ENCODE measurements at regions not wholly inside any gene's neighbourhood (a gene's known extent, or its start where the extent isn't known, plus 50 kb on each side); places are given as distances from the start of the nearest gene placed in this dataset.
"Not testable (repeated sequence)": the region's sequence is repeated elsewhere in the genome, so short reads cannot be mapped to it uniquely, and the experiment has no call there.

DNA sequence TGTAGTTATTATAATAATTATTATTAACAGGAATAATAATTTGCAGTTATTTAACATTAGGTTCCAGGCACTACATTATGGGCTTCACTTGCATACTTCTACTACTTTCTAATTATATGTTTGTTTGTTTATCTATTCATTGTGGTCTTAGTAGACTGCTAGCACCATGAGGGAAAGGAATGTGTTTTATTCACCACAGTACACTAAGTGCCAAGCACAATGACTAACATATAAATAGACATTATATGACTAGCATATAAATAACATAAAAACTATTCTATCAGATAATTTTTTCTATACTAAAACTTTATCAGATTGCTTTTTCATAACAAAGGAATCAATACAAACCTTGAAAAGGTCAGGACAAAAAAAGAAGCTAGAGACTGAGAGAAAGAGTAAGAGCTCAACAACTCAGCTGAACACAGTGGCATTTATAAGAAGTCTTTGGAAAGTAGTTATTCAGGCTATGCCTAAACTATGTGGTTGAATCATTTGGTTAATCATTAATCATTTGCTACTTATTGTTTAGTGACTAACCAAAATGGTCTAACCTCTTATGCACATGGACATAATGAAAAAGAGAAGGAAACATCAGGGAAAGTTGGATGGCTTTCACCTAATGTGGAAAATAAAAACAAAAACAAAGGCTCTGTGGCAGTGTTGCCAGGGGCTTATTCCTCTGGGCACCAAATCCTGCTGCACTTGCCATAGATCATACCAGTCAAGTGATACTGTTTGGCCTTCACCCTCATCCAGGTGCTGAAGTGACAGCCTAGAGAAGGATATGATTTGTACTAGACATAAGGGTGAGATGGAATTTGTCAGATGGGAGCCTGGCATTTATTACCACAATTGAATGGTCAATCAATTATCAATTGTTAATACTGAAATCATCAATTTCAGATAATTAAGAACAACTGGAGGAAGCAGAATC lies 174.9 kb downstream of the ETAA1 start:
- DNase-seq, result no peak
- Histone ChIP-seq H3K36me3 (replicated peaks; ENCODE audit: control insufficient read depth, insufficient read depth, low read length) (no peaks in the 10 kb centered on the region), H3K27me3 (ENCODE audit: control insufficient read depth, insufficient read depth, low read length) (no peaks in the 10 kb centered on the region), H3K4me3 (ENCODE audit: insufficient read depth, low read depth, low read length) (no peak overlapping the region)

DNA sequence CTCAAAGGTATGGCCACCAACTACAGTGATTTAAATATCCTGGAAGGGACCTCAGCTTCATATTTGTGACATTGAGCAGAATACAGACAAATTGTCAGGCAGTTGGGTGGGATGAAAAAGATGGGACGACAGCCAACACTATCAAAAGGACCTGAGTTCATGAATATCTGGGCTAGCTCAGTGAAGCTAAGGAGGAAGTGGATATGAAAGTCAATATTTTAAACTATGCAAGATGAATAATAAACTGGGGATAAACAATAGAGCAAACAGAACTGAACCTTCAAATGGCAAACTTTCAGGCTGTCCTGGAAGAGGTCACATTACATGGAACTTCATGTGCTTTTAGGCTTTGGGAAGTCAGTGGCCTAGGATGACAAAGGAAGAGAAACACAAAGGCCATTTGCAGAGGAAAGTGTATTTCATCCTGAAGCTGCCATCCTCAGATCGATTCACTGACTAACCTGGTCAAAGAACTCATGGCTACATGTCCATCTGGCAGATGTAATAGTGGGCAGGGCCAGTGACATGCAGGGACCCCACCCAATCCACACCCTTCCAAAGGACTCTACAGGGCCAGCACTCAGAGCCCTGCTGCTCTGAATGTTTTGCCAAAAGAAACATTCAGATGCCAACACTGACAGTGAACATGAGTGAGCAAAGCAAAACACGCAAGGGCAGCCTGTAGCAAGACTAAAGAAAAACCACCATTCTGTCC lies 175.7 kb downstream of the ETAA1 start:
- no peaks in the 10 kb centered on the region for H3K36me3 ChIP-seq (replicated peaks; ENCODE audit: control insufficient read depth, insufficient read depth, low read length)
- no peak overlapping the region for H3K4me3 ChIP-seq (ENCODE audit: insufficient read depth, low read depth, low read length)
- H3K27me3 ChIP-seq (ENCODE audit: control insufficient read depth, insufficient read depth, low read length), result no peaks in the 10 kb centered on the region
- no peak for DNase-seq

DNA sequence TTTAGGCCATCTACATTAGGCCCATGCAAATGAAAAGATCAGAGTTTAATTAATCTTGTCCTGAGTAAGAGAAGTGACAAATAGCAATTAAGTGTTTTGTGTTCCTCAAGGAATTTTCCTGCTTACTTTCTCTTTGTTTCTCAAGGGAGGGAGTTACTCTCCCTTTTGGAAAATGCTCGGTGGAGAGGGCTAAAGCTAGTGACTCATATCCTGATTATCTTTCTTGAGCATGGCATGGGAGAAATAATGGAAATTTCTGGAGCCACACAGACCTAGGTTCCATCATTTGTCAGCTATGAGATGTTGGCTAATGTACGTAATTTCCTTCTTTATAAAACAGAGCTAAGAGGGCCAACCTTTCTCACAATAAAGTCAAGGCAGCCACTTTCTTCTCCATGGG lies 177.1 kb downstream of the ETAA1 start:
- no peaks in the 10 kb centered on the region for H3K36me3 ChIP-seq (replicated peaks; ENCODE audit: control insufficient read depth, insufficient read depth, low read length)
- H3K4me3 ChIP-seq (ENCODE audit: insufficient read depth, low read depth, low read length), result no peak overlapping the region
- no peak for DNase-seq
- no peaks in the 10 kb centered on the region for H3K27me3 ChIP-seq (ENCODE audit: control insufficient read depth, insufficient read depth, low read length)

DNA sequence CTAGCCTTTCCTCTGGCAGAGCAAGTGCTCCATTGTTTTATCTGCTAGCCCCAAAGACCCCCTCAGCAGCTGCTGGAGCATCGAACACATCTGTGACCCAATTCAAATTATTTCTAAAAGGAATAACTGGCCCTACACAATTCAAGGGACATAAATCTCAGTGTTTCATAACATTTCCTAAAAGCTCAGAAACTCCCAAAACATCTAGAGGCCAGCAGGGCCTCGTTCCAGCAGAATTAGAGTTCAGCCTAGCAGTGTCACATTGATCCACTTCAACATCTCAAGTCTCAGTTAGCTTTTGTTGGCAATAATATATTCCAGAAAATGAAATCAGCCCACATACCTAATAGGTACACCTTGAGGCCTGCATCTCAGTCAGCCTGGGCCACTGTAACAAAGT lies 179.1 kb downstream of the ETAA1 start:
- Histone ChIP-seq H3K36me3 (replicated peaks; ENCODE audit: control insufficient read depth, insufficient read depth, low read length) (no peaks in the 10 kb centered on the region), H3K4me3 (ENCODE audit: insufficient read depth, low read depth, low read length) (no peak overlapping the region), H3K27me3 (ENCODE audit: control insufficient read depth, insufficient read depth, low read length) (no peaks in the 10 kb centered on the region)
- DNase-seq, result no peak

DNA sequence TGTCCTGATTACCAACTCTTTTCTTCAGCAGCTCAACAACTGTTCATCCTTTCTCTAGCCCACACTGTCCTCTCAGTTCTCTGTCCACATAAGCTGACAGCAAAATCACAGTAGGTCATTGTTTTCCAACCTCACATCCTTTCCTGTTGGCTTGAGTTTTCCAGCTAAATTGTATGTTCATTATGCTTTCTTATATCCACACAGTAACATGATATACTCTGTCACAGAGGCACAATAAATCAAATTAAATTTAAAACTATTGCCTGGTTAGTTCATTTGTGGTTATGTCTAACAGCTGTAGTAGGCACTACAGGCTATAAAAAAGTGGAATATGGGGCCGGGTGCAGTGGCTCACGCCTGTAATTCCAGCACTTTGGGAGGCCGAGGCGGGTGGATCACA lies 179.9 kb downstream of the ETAA1 start:
- Histone ChIP-seq H3K27me3 (ENCODE audit: control insufficient read depth, insufficient read depth, low read length) (no peaks in the 10 kb centered on the region), H3K36me3 (replicated peaks; ENCODE audit: control insufficient read depth, insufficient read depth, low read length) (no peaks in the 10 kb centered on the region), H3K4me3 (ENCODE audit: insufficient read depth, low read depth, low read length) (no peak overlapping the region)
- DNase-seq, result no peak

DNA sequence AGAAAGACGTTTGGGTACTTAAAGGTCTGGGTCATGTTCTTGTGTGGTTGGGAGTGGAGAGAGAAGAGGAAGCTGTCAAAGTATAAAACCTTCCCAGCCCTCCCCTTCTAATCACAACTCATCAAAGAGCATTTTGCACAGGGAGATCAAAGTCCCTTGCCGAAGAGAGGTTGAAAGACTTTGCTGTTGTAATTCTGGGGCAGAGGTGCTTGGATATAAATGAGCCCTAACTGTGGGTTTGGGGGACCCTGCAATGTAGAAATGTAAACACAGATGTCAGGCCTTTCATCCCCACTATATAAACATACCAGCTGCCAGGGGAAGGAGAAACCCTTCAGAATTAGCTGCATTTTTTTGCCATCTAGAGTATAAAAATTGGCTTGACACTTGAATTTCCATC lies 182.1 kb downstream of the ETAA1 start:
- no peak overlapping the region for H3K4me3 ChIP-seq (ENCODE audit: insufficient read depth, low read depth, low read length)
- H3K27me3 ChIP-seq (ENCODE audit: control insufficient read depth, insufficient read depth, low read length), result no peaks in the 10 kb centered on the region
- H3K36me3 ChIP-seq (replicated peaks; ENCODE audit: control insufficient read depth, insufficient read depth, low read length), result no peaks in the 10 kb centered on the region
- no peak for DNase-seq

DNA sequence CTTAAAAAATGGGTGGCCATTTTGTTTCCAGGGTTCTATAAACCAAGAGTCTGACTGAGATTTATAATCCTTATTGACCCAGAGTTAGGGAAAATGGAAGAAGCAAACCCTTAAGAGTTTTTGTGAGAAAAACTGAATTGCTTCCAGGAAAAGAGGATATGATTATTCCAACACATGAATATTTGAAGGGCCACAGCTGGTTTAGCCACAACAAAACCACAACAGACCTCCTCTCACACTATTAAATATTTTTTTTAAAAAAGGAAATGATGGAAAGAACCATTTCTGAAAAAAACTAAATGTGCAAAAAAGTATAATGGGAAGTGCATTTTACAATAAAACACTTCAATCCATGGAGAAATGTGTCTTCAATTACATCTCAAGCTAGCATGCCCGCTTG lies 182.7 kb downstream of the ETAA1 start:
- no peaks in the 10 kb centered on the region for H3K36me3 ChIP-seq (replicated peaks; ENCODE audit: control insufficient read depth, insufficient read depth, low read length)
- no peak overlapping the region for H3K4me3 ChIP-seq (ENCODE audit: insufficient read depth, low read depth, low read length)
- H3K27me3 ChIP-seq (ENCODE audit: control insufficient read depth, insufficient read depth, low read length), result no peaks in the 10 kb centered on the region
- no peak for DNase-seq

DNA sequence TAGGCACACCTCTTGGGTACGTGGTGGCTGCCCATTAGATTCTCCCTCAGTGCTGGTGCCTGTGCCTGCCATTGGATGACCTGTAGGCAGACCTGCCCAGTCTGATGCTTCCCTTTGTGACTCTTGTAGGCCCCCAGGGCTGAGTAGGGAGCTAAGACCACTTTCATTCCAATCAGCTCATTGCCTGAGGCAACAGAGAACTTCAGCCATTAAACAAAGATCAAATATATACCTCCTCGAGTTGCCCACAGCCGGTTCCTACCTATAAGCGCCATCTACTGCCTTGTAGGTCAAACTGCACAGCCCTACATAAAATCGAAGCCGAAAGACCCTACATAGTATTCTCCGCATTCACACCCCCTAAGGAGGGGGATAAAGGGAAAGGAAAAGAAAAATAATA lies 184.6 kb downstream of the ETAA1 start:
- H3K27me3 ChIP-seq (ENCODE audit: control insufficient read depth, insufficient read depth, low read length), result no peaks in the 10 kb centered on the region
- DNase-seq, result peak; percentile 26
- no peaks in the 10 kb centered on the region for H3K36me3 ChIP-seq (replicated peaks; ENCODE audit: control insufficient read depth, insufficient read depth, low read length)
- no peak overlapping the region for H3K4me3 ChIP-seq (ENCODE audit: insufficient read depth, low read depth, low read length)

DNA sequence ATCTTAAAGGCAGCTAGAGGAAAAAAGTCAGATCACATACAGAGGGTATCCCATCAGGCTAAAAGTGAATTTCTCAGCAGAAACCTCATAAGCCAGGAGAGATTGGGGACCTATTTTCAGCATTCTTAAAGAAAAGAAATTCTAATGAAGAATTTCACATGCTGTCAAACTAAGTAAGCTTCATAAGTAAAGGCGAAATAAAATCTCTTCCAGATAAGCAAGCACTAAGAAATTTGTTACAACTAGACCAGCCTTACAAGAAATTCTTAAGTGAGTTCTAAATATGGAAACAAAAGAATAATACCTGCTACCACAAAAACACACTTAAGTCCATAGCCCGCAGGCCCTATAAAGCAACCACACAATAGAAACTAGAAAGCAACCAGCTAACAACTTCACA lies 186.1 kb downstream of the ETAA1 start:
- no peaks in the 10 kb centered on the region for H3K27me3 ChIP-seq (ENCODE audit: control insufficient read depth, insufficient read depth, low read length)
- H3K4me3 ChIP-seq (ENCODE audit: insufficient read depth, low read depth, low read length), result no peak overlapping the region
- no peaks in the 10 kb centered on the region for H3K36me3 ChIP-seq (replicated peaks; ENCODE audit: control insufficient read depth, insufficient read depth, low read length)
- DNase-seq, result no peak

DNA sequence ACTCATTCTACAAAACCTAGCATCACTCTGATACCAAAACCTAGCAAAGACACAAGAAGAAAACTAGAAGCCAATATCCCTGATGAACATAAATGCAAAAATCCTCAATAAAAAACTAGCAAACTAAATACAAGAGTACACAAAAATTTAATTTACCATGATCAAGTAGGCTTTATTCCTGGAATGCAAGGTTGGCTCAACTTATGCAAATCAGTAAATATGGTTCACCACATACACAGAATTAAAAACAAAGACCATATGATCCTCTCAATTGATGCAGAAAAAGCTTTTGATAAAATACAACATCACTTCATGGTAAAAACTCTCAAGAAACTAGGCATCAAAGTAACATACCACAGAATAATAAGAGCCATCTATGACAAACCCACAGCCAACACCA lies 188.3 kb downstream of the ETAA1 start:
- Histone ChIP-seq H3K4me3 (ENCODE audit: insufficient read depth, low read depth, low read length) (no peak overlapping the region), H3K27me3 (ENCODE audit: control insufficient read depth, insufficient read depth, low read length) (no peaks in the 10 kb centered on the region), H3K36me3 (replicated peaks; ENCODE audit: control insufficient read depth, insufficient read depth, low read length) (no peaks in the 10 kb centered on the region)
- DNase-seq, result no peak

DNA sequence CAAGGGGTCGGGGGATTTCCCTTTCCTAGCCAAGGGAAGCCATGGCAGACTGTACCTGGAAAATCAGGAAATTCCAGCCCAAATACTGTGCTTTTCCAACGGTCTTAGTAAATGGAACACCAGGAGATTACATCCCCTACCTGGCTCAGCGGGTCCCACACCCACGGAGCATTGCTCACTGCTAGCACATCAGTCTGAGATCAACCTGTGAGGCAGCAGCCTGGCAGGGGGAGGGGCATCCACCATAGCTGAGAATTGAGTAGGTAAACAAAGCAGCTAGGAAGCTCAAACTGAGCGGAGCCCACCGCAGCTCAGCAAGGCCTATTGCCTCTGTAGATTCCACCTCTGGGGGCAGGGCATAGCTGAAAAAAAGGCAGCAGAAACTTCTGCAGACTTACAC lies 192.0 kb downstream of the ETAA1 start:
- not testable (repeated sequence) for H3K4me3 ChIP-seq (ENCODE audit: insufficient read depth, low read depth, low read length); H3K36me3 ChIP-seq (replicated peaks; ENCODE audit: control insufficient read depth, insufficient read depth, low read length); DNase-seq; H3K27me3 ChIP-seq (ENCODE audit: control insufficient read depth, insufficient read depth, low read length)

DNA sequence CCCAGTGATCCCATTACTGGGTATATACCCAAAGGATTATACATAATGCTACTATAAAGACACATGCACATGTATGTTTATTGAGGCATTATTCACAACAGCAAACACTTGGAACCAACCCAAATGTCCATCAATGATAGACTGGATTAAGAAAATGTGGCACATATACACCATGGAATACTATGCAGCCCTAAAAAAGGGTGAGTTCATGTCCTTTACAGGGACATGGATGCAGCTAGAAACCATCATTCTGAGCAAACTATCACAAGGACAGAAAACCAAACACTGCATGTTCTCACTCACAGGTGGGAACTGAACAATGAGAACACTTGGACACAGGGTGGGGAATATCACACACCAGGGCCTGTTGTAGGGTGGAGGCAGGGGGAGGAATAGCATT lies 197.4 kb downstream of the ETAA1 start:
- H3K4me3 ChIP-seq (ENCODE audit: insufficient read depth, low read depth, low read length); DNase-seq; H3K36me3 ChIP-seq (replicated peaks; ENCODE audit: control insufficient read depth, insufficient read depth, low read length); H3K27me3 ChIP-seq (ENCODE audit: control insufficient read depth, insufficient read depth, low read length): not testable (repeated sequence)

DNA sequence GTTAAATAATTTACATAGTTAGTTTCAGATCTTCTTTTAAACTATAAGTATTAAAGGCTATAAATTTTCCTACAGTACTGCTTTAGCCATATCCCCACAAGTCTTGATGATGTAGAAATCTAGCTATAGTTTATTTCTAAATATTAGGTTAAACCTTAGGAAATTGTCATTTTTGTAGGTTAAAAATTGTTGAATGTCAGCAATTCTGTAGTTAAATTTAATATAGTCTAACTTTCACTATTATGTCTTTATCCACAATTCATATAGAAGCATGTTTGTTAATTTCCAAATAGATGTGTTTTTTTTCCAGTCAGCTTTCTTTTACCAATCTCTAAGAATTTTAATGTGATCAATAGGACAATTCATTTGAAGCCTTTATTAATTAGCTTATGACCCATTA lies 199.7 kb downstream of the ETAA1 start:
- Histone ChIP-seq H3K4me3 (ENCODE audit: insufficient read depth, low read depth, low read length) (no peak overlapping the region), H3K27me3 (ENCODE audit: control insufficient read depth, insufficient read depth, low read length) (no peaks in the 10 kb centered on the region), H3K36me3 (replicated peaks; ENCODE audit: control insufficient read depth, insufficient read depth, low read length) (no peaks in the 10 kb centered on the region)
- DNase-seq, result no peak

DNA sequence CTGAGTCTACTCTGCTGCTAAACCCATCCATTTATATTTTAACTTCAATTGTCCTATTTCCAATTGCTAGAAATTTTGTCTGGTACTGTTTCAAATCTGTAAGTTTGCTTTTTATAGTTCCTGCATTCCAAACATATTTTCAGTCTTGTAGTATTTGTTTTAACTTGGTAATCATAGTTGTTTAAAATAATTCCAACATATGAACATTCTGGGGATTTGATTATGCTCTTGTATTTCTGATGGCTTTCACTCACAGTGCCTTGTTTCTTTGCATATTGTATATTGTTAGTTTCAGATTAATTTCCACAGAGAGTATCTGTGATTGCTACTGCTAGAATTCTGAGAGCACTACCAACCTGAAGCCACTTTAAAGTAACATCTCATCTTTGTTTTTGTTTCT lies 202.4 kb downstream of the ETAA1 start:
- no peak for DNase-seq
- Histone ChIP-seq H3K36me3 (replicated peaks; ENCODE audit: control insufficient read depth, insufficient read depth, low read length) (no peaks in the 10 kb centered on the region), H3K27me3 (ENCODE audit: control insufficient read depth, insufficient read depth, low read length) (no peaks in the 10 kb centered on the region), H3K4me3 (ENCODE audit: insufficient read depth, low read depth, low read length) (no peak overlapping the region)

DNA sequence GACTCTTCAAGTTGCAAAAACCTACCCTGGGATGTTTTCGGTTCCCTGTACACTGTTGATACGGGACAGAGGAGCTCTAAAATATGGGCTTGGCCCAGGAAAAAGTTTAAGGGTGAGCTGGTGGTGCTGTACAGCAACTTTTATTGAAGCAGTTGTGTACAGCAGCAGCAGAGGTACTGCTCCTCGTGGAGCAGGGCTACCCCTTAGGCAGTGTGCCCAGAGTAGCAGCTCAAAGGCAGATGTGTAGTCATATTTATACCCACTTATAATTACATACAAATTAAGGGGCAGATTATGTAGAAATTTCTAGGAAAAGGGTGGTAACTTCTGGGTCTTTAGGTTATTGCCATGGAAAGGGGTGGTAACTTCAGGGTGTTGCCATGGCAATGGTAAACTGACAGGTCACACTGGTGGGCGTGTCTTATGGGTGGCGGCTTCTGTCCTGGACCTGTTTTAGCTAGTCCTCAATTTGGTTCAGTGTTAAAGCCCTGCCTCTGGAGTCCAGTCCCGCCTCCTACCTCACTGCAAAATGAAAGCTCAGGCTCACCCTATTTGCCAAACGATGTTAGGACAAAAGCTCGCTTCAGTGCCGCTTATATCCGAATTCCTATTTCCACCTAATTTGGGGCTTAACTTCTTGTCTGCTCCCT lies 203.2 kb downstream of the ETAA1 start:
- H3K27me3 ChIP-seq (ENCODE audit: control insufficient read depth, insufficient read depth, low read length), result no peaks in the 10 kb centered on the region
- no peaks in the 10 kb centered on the region for H3K36me3 ChIP-seq (replicated peaks; ENCODE audit: control insufficient read depth, insufficient read depth, low read length)
- no peak overlapping the region for H3K4me3 ChIP-seq (ENCODE audit: insufficient read depth, low read depth, low read length)
- peak; percentile 8 for DNase-seq
